Limb (tissue), 2 donors: ENCODE measurements at regions not wholly inside any gene's neighbourhood (a gene's known extent, or its start where the extent isn't known, plus 50 kb on each side); places are given as distances from the start of the nearest gene placed in this dataset.

Source experiments
- DNase-seq, 2 donors: peaks; one replicate each; pipeline ENCODE4 v3.0.0-alpha.2; 2016; ENCODE audit errors: extremely low spot score in 2 of 2

GRCh38 chr3:127351775-127352350 lies 64.0 kb upstream of the PRR20G start:
- DNase-seq: no peak

- no peak for DNase-seq
These were observed 63.5 kb upstream of the PRR20G start for GRCh38 chr3:127351321-127351720.

DNA sequence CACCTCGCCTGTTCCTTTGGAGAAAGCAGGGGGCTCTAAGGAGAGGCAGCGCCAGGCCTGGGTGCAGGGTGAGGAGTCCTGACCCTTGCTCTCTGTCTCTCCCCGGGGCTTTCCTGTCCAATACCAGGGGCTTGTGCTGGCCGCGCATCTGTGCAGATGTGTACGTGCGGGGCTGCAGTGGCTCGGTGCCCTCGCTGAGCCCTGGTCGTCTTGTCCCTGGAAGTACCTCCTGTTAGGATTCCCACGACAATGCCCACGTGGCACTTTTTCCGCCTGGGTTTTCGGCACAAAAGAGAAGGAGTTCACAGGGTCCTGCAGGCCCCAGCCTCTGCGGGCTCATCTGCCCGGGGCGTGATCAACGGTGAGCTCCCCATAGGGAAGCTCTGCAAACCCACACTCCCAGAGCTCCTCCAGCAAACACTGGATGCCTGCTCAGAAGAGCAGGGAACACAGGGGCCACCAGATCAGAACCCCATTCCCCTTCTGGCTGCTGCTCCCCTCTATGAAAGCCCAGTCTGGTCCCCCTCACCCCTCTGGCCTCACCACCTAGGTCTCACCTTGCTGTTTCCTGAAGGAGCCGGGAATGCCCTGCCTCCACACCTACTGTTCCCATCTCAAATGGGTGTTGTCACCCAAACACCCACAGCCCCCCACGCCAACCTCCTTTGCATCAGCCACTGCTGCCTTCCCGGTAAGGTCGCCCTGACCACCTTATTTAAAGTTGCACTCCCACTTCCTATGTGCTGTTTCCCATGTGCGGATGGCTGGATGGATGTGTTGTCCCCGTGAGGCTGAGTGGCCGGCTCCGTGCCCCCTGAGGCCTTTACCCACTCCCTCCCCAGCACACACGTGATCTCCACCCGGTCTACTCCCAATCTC lies 62.6 kb upstream of the PRR20G start:
- DNase-seq: no peak

DNA sequence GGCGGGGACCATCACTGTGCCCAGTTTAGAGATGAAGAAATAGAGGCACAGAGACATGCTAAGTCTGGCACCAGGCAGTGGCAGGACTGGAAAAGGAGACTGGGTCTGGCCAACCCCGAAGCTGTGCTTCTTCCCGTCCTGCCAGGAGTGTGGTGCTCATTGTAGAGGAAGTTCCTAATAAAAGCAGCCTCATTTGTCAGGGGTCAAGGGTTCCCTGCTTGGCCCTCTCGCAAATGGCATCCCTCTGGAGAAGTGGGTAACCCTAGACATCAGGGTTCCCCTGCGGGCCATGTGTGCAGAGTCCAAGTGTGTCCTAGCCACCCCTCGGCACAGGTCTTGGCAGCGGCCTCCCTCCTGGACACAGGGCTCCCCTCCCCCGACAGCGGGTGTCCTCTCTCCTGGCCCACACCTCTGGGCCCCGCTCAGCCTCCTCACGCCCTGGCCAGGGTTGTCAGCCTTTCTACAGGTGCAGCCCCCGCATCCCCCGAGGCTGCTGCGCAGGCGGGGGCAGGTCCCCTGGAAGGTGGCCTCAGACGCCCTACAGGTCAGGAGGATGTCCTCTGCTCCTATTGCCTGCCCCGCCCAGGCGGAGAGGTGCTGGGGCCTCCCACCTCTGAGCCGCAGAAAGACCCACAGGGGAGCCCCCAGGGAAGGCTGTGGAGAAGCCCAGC lies 61.8 kb upstream of the PRR20G start:
- no peak for DNase-seq

- DNase-seq: no peak
These were observed 54.9 kb upstream of the PRR20G start for GRCh38 chr3:127342735-127343134.

DNA sequence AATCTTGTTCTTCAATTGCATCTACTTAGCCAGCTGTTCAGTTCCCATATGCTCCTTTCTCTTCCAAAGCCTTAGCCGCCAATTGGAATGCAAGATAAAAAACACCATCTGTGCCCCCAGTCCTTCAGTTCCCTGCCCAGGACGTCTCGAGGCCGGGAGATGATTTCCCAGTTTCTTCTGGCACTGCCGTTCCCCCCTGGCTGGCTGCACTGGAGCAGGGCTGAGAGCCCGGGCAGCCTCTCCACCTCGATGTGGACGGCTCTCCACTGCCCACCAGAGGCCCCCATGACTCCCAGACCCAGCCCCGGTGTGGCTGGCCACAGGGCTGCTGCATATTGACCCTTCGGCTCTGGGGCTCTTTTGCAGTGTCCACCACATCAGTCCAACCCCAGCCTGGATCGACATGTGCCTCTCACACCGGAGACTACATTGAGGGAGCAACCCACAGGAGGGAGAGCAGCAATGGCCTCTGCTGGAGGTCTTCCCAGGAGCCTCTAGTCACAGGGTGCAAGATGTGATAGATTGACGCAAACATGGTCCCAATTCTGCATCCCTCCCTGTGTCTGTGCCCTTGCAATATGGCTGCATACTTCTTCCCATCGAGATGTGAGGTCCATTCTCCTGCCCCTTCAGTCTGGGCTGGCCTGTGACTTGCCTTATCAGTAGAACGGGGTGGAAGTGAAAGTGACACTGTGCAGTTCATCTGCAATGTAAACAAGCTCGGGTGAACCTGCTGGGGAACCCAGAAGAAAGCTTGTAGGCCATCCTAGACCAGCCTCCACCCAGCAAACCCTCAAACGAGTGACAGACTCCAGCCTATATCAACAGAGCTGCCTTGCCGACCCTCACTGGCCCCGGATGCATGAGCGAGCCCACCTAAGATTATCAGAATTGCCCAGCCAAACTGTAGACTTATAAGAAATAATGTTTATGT lies 52.3 kb upstream of the PRR20G start:
- DNase-seq: peak in 1 of 2 donors; percentile 29

GRCh38 chr3:127339016-127339415 lies 51.2 kb upstream of the PRR20G start:
- no peak for DNase-seq

DNA sequence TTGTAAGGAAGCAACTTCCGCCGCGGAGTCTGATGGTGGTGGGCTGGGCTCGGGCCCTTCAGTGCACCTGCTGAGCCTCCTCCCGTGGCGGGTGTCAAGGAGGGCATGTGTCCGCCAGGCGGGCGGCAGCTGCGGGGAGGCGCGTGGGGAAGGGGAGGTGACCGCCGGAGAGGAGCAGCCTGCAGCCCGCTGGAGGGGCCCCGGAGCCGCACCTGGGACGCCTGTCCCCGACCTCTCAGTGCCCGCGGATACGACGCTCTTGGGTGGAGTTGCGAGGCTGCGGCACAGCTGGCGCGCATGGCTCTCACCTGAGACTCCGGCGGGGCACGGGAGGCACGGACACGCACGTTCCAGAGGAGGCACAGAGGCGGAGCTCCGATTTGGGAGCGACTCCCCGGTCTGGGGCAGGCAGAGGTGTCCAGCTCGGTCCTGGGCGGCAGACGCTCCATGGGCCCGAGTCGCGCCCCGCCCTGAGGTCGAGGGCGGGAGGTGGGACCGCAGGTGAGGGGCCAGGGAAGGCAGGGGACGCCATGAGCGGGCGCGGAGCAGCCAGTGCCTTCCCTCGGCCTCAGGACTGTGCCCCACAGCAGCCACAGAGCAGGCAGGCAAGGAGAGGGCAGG lies 50.2 kb upstream of the PRR20G start:
- no peak for DNase-seq
